Ascending aorta (tissue), 2 donors: ENCODE measurements at regions not wholly inside any gene's neighbourhood (a gene's known extent, or its start where the extent isn't known, plus 50 kb on each side); places are given as distances from the start of the nearest gene placed in this dataset.
"Not testable (repeated sequence)": the region's sequence is repeated elsewhere in the genome, so short reads cannot be mapped to it uniquely, and the experiment has no call there.

Experiments used
- DNase-seq, 2 donors: peaks; one replicate each; pipeline ENCODE4 v3.0.0-alpha.2; 2019; ENCODE audit warnings: low spot score in 2 of 2
- H3K27ac ChIP-seq, 2 donors: fragments of 200-600 bp; sonication (generic); one replicate each; pipeline ENCODE4 v1.5.1; 2016 to 2017; ENCODE audit warnings: mild to moderate bottlenecking in 1 of 2
- H3K27me3 ChIP-seq: fragments of 200-600 bp; sonication (generic); one replicate; pipeline ENCODE4 v1.5.1; 2017
- H3K36me3 ChIP-seq, 2 donors: fragments of 200-600 bp; sonication (generic); one replicate each; pipeline ENCODE4 v1.5.1; 2016
- H3K4me1 ChIP-seq, 2 donors: fragments of 200-600 bp; sonication (generic); one replicate each; pipeline ENCODE4 v1.5.1; 2016 to 2017; ENCODE audit warnings: mild to moderate bottlenecking in 1 of 2
- H3K4me3 ChIP-seq, 2 donors: fragments of 200-600 bp; sonication (generic); one replicate each; pipeline ENCODE4 v1.5.1; 2016 to 2017; ENCODE audit warnings: mild to moderate bottlenecking in 1 of 2
- H3K9me3 ChIP-seq, 2 donors: fragments of 200-600 bp; sonication (generic); one replicate each; pipeline ENCODE4 v1.5.1; 2016
- CTCF ChIP-seq, 3 experiments: fragments of 200-600 bp in 2 of 3; fragments of 450-650 bp in 1 of 3; sonication (generic) in 2 of 3; IDR thresholded peaks; one replicate each; pipeline ENCODE4 v1.5.1; 2016 to 2019; ENCODE audit warnings: antibody characterized with exemption in 3 of 3, mild to moderate bottlenecking in 1 of 3, moderate library complexity in 1 of 3
- intact Hi-C: fragments of 100-400 bp; cut with DNase I; formaldehyde crosslinking; loops from one replicate; pipeline ENCODE4 v1.15.1; 2023

GRCh38 chr18:35904389-35905037 lies 68.0 kb upstream of the RMP24 start:
- no peak for TF ChIP-seq CTCF (IDR thresholded peaks at IDR 0.05)
- Histone ChIP-seq H3K27me3 (no peaks in the 10 kb centered on the region), H3K9me3 (no peaks in the 10 kb centered on the region), H3K27ac (no peak overlapping the region), H3K4me1 (no peaks in the 10 kb centered on the region), H3K36me3 (no peaks in the 10 kb centered on the region), H3K4me3 (no peak overlapping the region)
- DNase-seq: no peak
- intact Hi-C loops: no loop called here

DNA sequence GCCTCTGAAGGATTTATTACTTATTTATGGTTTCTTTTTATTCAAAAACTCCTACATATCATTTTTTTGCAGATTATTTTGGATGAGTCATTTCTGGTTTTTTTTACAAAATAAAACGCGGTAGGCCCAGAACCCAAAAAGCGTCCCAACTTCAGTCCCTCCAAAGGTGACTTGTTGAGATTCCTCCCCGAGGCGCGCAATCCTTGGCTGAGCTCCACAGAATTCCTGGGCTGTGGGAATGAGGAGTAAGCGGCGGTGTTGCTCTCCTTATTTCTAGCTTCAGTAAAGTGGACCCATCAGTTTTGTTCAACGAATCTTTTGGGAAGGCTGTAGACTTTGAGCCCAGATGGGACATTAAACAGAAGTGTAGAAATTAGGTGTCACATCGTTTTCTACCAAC lies 67.0 kb upstream of the RMP24 start:
- Histone ChIP-seq H3K4me1 (no peaks in the 10 kb centered on the region), H3K27me3 (no peaks in the 10 kb centered on the region), H3K9me3 (no peaks in the 10 kb centered on the region), H3K27ac (no peak overlapping the region), H3K4me3 (no peak overlapping the region), H3K36me3 (no peaks in the 10 kb centered on the region)
- intact Hi-C loops: no loop called here
- TF ChIP-seq CTCF (IDR thresholded peaks at IDR 0.05): no peak
- no peak for DNase-seq

GRCh38 chr18:35906291-35906690 lies 66.2 kb upstream of the RMP24 start:
- H3K9me3 ChIP-seq, H3K4me1 ChIP-seq, intact Hi-C loops, H3K27me3 ChIP-seq, DNase-seq, H3K4me3 ChIP-seq, H3K36me3 ChIP-seq, H3K27ac ChIP-seq: not testable (repeated sequence)

DNA sequence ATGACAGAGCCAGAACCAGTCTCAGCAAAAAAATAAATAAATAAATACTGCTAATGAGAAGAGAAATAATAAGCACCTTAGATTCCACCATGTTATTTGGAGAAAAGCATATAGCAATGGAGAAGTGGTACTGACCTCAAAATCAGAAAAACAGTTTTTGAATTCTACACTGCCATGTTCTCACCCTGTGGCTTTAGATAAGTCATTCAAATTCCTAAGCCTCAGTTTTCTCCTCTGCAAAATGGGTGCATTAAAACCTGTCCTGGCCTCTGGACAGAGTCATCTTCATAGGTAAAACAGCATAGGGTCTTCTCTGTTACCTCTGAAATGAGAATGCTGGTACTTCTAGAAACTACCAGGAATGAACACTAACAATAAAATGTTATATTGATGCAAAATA lies 62.2 kb upstream of the RMP24 start:
- DNase-seq: no peak
- H3K27me3 ChIP-seq: no peaks in the 10 kb centered on the region
- no peak overlapping the region for H3K27ac ChIP-seq
- intact Hi-C loops: no loop called here
- no peak for TF ChIP-seq CTCF (IDR thresholded peaks at IDR 0.05)
- H3K36me3 ChIP-seq: no peaks in the 10 kb centered on the region
- H3K4me3 ChIP-seq: no peak overlapping the region
- H3K9me3 ChIP-seq: no peaks in the 10 kb centered on the region
- H3K4me1 ChIP-seq: no peaks in the 10 kb centered on the region

DNA sequence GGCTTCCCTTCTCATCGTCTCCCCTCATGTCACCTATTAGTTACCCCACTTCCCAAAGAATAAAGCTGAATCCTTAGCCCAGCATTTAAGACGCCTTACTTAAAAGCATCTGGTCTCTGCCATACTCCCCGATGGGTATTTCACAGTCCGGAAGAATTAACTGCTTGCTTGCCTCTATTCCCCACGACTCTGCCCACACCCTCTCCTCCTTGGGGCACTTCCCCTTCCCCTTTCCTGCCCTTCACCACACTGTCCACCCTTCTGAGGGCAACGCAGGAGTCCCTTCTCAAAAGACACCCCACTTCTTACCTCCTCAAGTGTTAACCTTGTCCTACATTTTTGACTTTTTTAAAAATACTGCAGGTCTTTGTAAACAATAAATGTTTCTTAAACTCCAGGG lies 60.1 kb upstream of the RMP24 start:
- H3K4me1 ChIP-seq: no peaks in the 10 kb centered on the region
- no peak for TF ChIP-seq CTCF (IDR thresholded peaks at IDR 0.05)
- DNase-seq: no peak
- H3K36me3 ChIP-seq: no peaks in the 10 kb centered on the region
- H3K4me3 ChIP-seq: no peak overlapping the region
- intact Hi-C loops: no loop called here
- H3K27me3 ChIP-seq: no peaks in the 10 kb centered on the region
- H3K9me3 ChIP-seq: no peaks in the 10 kb centered on the region
- H3K27ac ChIP-seq: no peak overlapping the region

- Histone ChIP-seq H3K36me3 (no peaks in the 10 kb centered on the region), H3K27me3 (no peaks in the 10 kb centered on the region), H3K4me3 (no peak overlapping the region), H3K9me3 (no peaks in the 10 kb centered on the region), H3K27ac (no peak overlapping the region), H3K4me1 (no peaks in the 10 kb centered on the region)
- TF ChIP-seq CTCF (IDR thresholded peaks at IDR 0.05): no peak
- no peak for DNase-seq
- intact Hi-C loops: no loop called here
Measured at GRCh38 chr18:35915056-35915455, 57.4 kb upstream of the RMP24 start.
